AG09319 (cell line): ENCODE measurements at regions not wholly inside any gene's neighbourhood (a gene's known extent, or its start where the extent isn't known, plus 50 kb on each side); places are given as distances from the start of the nearest gene placed in this dataset.

ENCODE experiments used
- DNase-seq: peaks from one replicate; pipeline ENCODE4 v3.0.0-alpha.2; 2010; ENCODE audit warnings: low read depth; ENCODE audit errors: extremely low read depth
- TF ChIP-seq, protein P1 (sequence below): IDR thresholded peaks from 2 replicates; pipeline ENCODE4 v1.5.1; 2011; ENCODE audit warnings: low read depth, mild to moderate bottlenecking, inconsistent platforms, low read length, moderate library complexity

DNA sequence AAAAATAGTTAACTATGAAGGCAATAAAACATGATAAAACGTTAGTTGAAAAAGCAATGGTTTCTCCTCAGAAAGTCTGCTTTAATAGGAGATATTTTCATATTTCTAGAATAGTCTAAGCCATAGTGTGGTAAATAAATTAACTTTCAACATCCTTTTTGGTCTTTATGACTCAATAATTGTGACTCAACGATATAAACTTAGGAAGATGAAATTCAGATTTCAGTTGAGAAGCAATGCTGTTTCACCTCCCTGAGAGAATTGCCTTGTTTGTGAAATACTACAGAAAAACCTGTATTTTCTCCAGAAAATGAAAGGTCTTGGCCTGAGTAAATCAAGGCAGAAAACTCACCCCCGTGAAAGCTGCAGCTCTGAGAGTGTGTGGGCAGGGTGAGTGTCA is 166.9 kb downstream of the ETAA1 start:
- no peak for DNase-seq
- TF ChIP-seq, protein P1, sequence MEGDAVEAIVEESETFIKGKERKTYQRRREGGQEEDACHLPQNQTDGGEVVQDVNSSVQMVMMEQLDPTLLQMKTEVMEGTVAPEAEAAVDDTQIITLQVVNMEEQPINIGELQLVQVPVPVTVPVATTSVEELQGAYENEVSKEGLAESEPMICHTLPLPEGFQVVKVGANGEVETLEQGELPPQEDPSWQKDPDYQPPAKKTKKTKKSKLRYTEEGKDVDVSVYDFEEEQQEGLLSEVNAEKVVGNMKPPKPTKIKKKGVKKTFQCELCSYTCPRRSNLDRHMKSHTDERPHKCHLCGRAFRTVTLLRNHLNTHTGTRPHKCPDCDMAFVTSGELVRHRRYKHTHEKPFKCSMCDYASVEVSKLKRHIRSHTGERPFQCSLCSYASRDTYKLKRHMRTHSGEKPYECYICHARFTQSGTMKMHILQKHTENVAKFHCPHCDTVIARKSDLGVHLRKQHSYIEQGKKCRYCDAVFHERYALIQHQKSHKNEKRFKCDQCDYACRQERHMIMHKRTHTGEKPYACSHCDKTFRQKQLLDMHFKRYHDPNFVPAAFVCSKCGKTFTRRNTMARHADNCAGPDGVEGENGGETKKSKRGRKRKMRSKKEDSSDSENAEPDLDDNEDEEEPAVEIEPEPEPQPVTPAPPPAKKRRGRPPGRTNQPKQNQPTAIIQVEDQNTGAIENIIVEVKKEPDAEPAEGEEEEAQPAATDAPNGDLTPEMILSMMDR = no peak

DNA sequence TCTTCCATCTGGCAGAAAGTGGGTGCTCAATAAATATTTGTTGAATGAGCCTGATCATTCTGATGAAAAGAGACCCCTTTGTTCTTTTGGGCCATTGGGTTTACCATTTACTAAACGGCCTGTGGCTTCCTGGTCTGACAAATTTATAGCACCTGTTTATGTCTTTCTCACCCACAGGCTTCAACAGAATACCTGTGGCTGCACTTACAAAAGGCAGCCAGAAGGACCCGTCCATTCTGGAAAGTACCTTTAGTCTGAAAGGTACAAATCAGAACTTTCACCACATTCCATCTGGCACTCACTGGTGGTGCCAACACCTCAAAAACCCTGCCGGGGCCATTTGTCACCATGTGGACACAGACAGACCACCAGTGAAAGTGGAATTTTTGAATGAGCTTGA is 167.5 kb downstream of the ETAA1 start:
- no peak for DNase-seq
- TF ChIP-seq, protein P1 = no peak

DNA sequence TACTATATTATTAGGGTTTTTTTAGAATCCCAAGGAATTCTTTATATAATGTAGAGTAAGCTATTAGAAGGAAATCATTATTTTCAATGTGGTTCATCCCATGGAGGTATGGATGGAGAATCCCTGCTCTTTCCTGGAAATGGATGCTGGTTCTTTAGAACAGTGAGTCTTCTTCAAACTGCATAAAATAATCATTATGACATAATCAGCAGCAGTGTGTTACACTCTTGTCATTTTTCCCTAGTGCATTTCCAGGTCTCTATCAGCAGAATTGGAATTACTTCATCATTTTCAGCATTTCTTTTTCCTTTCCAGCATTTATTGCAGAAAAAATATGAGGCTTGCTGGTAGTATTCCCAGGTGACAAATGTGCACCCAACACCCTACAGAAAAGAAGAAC is 168.1 kb downstream of the ETAA1 start:
- TF ChIP-seq, protein P1 = no peak

DNA sequence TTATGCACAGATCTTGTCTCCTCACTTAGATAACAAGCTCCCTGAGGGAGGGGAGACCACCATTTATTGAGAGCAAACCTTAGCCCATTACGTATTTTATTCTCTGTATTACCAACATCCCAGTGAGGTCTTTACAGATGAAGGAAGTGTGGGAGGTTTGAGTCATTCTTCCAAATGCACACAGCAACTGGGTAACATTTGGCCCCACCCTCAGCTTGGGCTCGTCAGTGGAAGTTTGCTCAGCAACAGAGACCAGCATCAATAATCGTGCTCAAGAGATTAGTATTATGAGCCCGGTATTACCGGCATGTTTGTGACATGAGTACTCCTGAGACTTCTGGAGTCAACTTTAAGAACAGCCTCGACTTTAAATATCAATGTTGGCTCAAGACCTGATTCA is 168.6 kb downstream of the ETAA1 start:
- TF ChIP-seq, protein P1 = no peak
- no peak for DNase-seq

More for the DNA sequence above, 168.1 kb downstream of the ETAA1 start:
- DNase-seq = no peak

DNA sequence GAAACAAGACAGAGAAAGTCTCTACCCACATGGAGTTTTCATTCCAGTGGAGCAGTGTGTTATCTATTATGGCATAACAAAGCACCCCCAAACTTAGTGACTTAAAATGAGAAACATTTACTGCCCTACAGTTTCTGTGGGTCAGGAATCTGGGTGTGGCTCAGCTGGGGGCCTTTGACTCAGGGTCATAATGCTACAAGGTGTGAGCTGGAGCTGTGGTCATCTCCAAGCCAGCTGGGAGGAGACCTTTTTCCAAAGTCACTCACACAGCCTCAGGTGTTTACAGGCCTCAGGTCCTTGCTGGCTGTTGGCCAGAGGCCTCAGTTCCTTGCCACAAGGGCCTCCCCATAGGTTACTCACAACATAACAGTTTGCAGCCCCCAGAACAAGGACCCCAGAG is 169.2 kb downstream of the ETAA1 start:
- TF ChIP-seq, protein P1 = no peak
- DNase-seq = no peak

DNA sequence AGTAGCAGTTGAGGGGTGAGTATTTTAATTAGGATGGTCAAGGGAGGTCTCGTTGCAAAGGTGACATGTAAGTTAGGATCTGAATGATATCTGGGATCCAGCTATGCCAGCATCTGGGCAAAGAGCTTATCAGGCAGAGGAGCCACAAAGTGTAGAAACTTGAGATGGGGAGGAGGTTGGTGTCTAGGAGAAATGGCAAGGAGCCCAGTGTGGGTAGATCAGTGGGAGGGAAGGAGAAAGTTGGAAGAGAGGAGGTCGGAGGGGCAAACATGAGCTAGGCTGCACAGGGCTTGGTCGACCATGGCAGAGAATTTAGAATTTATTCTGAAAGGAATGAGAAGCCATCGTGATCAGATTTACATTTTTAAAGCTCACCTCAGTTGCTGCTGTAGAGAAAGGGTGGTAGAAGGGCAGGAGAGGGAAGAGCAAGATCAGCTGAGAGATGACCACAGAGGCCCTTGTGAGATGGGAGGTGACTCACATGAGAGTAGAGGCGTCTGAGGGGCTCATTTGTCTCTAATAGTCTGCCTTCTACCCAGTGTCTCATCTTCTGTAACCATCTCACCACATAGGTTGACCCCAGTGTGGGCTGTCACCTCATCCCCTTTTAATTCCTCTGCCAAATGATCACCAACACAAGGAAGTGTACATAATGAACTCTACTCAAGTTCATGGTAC is 170.0 kb downstream of the ETAA1 start:
- no peak for DNase-seq
- TF ChIP-seq, protein P1 = no peak

DNA sequence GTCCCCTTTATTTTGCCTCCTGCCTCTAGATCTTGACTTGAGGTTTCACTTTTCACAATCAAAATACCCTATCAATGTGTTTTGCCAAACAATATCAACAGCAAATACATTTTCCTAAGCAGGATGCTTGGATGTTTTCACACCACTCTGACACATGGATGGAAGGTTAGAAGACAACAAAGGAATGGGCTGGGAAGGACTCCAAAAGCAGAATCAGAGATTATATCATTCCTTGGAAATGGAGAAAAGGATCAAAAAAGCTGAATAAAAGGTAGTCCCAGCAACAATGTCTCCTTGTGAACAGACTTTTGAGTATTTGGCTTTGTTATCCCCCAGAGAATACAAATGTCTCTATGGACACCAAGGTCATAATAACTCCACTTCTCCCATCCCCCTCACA is 170.8 kb downstream of the ETAA1 start:
- no peak for DNase-seq
- TF ChIP-seq, protein P1 = no peak
